ENCODE measurements at regions not wholly inside any gene's neighbourhood (a gene's known extent, or its start where the extent isn't known, plus 50 kb on each side); places are given as distances from the start of the nearest gene placed in this dataset.

GRCh38 chr6:169971081-169971861, 219.8 kb downstream of the ERMARD start:
- DNase-seq (ENCODE audit: low read depth in 1 of 2, low spot score in 1 of 2): no peak

- DNase-seq (ENCODE audit: low read depth in 1 of 2, low spot score in 1 of 2): no peak
These were observed 219.0 kb downstream of the ERMARD start for GRCh38 chr6:169970306-169970988.

- no peak for DNase-seq (ENCODE audit: low read depth in 1 of 2, low spot score in 1 of 2)
These were observed 218.1 kb downstream of the ERMARD start for GRCh38 chr6:169969372-169970099.

GRCh38 chr6:169968541-169969270, 217.3 kb downstream of the ERMARD start:
- DNase-seq (ENCODE audit: low read depth in 1 of 2, low spot score in 1 of 2): no peak

GRCh38 chr6:169967687-169968086, 216.3 kb downstream of the ERMARD start:
- DNase-seq (ENCODE audit: low read depth in 1 of 2, low spot score in 1 of 2): no peak

- DNase-seq (ENCODE audit: low read depth in 1 of 2, low spot score in 1 of 2): no peak
These were observed 215.1 kb downstream of the ERMARD start for GRCh38 chr6:169966312-169967181.

GRCh38 chr6:169965657-169966311, 214.4 kb downstream of the ERMARD start:
- no peak for DNase-seq (ENCODE audit: low read depth in 1 of 2, low spot score in 1 of 2)

GRCh38 chr6:169965239-169965638, 213.8 kb downstream of the ERMARD start:
- no peak for DNase-seq (ENCODE audit: low read depth in 1 of 2, low spot score in 1 of 2)

- no peak for DNase-seq (ENCODE audit: low read depth in 1 of 2, low spot score in 1 of 2)
These were observed 213.2 kb downstream of the ERMARD start for GRCh38 chr6:169964486-169965180.

- DNase-seq (ENCODE audit: low read depth in 1 of 2, low spot score in 1 of 2): no peak
These were observed 212.3 kb downstream of the ERMARD start for GRCh38 chr6:169963581-169964297.

- no peak for DNase-seq (ENCODE audit: low read depth in 1 of 2, low spot score in 1 of 2)
These were observed 211.4 kb downstream of the ERMARD start for GRCh38 chr6:169962604-169963469.

GRCh38 chr6:169961772-169962561, 210.5 kb downstream of the ERMARD start:
- DNase-seq (ENCODE audit: low read depth in 1 of 2, low spot score in 1 of 2): no peak

- DNase-seq (ENCODE audit: low read depth in 1 of 2, low spot score in 1 of 2): no peak
These were observed 209.6 kb downstream of the ERMARD start for GRCh38 chr6:169960886-169961611.

GRCh38 chr6:169960521-169960885, 209.1 kb downstream of the ERMARD start:
- no peak for DNase-seq (ENCODE audit: low read depth in 1 of 2, low spot score in 1 of 2)

- no peak for DNase-seq (ENCODE audit: low read depth in 1 of 2, low spot score in 1 of 2)
These were observed 208.6 kb downstream of the ERMARD start for GRCh38 chr6:169960003-169960344.

Measured in activated T-helper 1 cell treated with anti-CD3 and anti-CD28 coated beads, Interleukin-2, amount 50 U/mL, for 16 hours (primary cell).